ENCODE measurements at regions not wholly inside any gene's neighbourhood (a gene's known extent, or its start where the extent isn't known, plus 50 kb on each side); places are given as distances from the start of the nearest gene placed in this dataset.

DNA sequence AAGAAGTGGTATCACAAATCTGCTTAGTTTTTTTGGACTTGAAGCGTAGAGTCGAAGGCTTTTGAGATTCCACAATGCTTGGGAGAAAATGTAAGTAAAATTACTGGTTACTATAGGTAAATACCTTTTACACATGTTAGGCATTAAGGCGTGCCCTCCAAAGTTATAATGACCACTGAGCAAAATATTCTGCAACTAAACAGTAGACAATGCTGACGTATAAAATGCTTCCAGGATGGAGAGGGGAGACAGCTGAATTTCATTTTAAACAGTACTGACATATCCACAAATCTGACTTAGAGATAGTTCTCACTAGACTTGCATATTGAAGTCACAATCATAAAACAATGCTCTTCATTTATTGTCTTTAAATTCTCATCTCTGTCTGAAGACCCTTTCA, 144.5 kb upstream of the DCN start:
- DNase-seq = no peak

DNA sequence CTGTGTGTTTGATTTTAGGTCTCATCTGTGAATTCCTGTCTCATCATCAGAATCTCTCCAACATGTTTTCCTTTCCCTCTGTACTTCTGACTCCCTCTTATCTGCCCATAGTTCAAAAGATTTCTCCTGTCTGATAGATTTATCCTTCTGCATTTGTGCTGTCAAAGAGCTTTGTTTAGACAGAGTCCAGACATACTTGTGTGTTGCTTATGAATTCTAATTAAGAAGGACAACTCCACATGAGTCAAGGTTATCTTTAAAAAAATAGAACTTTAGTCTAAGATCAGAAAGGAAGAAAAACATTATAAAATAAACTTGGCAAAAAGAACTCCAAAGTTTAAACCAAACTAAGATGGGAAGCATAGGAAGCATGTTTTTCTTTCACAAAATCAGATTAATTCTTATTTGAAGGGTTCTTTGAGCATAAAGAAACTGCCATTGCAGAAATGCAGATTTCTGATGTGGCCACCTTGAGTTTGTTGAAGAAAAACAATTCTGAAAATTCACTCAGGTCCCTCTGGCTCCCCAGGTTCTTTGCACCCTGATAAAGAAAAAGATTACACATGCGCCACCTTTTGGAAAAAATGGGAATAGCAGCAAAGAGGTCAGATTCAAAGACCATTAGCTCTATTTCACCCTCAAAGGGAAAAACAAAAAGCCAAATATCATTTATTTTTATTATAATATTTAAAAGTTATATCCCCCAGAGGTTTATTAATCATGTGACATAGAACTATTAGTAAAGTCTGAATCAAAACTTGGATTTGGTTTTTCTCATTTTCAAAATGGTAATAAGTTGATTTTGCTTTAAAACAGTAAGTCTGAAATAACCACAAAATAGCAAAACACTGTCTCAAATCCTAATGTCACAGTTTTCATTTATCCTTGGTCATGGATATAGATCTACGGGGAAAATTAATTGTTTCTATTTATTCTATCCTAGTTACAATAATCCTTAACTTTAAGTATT, 143.7 kb upstream of the DCN start:
- DNase-seq = peak; percentile 55

DNA sequence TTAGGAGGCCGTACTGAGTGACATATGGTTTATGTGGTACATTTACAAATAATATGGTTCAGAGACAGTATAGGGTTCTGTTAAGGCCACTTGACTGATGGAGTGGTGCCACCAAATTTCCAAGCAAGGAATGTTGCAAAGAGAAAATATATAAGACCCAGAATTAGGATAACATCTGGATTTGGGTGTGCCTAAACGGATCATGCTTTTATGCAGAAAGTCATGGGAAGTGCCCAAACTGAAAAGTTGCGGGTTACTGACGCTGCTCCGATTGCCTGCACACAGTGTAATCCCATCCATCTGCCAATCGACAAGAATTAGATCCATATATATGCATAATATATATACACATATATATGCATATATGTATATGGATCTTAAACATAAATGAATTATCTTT, 138.4 kb upstream of the DCN start:
- DNase-seq = no peak

DNA sequence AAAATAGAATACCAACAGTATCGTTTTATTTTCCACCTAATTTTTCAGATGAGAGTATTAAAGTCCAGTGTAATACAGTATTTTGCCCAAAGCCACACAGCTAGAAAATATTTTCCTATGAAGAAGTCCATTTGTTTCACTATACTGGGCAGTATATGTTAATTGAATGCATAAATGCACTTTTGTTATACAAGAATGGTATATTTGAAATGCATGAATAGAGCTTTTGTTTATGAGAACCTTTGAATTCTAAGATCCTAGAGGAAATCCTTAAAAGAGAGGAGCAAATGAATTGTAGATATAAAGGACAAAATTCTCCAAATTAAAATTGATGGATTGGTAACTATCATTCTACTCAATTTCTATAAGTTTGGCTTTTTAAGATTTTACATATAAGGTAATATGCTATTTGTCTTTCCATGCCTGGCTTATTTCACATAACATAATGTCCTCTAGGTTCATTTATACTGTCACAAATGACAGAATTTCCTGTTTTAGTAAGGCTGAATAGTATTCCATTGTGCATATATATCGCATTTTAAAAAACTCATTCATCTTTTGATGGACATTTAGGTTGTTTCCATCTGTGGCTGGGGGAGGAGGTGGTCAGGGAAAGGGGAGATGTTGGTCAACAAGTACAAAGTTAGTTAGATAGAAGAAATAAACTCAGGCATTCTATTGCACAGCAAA, 136.6 kb upstream of the DCN start:
- no peak for DNase-seq

DNA sequence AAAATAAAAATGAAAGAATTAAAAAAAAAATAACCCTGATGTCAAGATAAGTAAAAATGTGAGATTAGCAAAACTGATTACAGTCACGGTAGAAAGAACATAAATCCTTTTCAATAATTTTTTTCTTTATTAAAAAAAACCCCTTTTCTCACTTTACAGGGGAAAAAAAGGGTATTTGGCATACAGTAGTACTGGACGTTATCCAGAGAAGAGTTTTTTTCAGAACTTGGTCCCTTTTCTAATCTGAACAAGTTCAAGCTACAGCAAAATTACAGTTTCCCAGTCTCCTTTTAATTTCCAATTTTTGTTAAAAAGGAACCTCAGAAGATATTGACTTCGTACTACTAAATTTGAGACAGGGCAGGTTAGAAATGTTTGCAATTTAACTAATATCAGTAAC, 134.7 kb upstream of the DCN start:
- no peak for DNase-seq

DNA sequence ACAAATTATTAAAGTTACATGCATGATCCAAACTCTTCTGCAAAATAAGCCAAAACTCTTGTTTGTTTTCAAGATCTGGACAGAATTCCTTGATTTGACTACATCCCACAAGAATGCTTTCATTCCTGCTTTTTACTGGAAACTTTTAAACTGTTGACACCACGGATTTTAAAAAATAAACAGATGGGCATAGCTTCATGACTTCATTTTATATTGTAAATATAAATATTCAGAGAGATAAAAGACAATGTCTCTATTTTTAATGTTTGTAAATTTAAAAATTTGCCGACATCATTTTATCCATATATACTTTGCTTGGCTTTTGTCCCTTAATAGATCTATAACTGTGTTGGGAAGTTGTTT, 134.3 kb upstream of the DCN start:
- no peak for DNase-seq

DNA sequence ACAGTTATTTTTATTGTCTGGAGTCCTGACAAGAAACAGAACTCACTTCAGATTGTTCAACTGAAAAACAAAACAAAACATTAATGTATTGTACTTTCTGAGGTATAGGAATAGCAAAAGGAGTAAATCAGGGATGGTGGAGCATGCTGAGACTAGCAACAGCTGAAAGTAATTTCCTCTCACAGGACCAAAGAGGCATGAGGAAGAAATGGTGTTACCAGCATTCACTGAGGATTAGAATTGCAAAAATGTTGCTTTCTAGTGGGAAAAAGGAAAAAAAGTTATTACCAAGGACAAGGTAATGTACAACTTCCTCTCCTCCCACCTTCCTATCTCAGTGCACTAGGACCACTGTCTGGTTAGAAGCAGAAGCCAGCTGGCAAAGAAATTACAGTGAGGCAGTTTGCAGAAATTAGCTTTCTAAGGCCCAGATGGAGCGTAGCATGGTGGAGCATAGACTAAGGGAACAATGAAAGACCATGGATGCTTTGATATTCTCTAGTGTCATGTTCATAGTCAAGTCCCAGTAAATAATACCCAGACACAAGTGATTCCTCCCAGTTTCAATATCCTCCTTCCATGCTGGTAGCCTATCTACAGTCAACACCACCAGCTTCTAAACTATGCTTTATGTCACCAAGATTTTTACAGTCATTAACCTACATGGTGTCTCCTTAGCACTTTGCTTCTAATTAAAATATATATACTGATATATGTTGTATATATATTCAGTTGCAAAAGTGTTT, 133.7 kb upstream of the DCN start:
- DNase-seq = no peak

DNA sequence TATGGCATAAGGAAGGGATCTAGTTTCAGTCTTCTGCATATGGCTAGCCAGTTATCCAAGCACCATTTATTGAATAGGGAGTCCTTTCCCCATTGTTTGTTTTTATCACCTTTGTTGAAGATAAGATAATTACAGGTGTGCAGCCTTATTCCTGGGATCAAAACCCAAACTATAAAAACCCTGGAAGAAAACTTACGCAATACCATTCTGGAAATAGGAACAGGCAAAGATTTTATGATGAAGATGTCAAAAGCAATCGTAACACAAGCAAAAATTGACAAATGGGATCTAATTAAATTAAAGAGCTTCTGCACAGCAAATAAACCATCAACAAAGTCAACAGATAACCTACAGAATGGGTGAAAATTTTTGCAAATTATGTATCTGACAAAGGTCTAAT, 128.5 kb upstream of the DCN start:
- DNase-seq = no peak

DNA sequence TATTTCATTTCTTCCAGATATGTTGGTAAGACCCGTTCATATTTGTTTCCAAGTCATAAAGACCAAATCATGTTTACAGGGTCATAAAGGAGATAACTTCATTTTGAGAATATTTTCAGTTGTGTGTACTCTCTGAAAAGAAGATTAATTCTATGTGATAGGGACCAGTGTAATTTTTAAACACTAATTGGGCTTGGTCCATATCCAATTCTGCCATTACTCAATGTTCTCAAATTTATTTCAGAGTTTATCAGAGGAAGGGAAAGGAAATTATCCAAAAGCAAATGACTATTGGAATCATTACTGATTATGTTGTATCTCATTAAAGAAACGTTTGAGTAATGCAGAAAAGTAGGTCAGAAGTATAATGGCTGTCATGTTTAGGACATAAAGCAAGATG, 126.8 kb upstream of the DCN start:
- DNase-seq = no peak

DNA sequence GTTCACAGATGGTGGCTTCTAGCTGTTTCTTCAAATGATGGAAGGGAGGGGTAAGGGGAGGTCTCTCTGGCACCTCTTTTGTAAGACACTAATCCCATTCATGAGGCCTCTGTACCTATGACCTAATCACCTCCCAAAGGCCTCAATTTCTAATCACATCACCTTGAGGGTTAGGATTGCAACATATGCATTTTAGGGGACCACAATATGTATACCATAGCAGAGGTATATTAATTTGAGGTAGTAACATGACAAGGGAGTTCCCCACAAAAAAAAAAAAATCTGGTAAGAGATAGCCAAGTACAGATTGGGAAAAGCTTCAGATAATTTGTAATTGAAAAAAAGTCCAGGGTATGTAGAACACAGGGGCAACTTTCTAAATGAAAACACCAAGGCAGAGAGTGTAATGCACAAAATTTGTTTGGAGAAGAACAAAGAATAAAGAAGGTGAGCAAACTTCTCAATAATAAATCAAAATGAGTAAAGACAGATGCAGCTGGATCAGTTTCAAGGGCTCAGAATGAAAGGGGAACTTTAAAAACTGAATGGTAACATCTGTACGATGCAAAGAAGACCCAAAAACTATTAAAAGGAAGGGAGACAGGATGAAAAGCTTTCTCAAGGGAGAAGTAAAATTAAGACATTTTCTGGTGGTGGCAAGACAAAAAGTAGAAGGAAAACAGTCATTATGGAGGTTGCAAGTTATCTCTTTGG, 125.5 kb upstream of the DCN start:
- DNase-seq = no peak

DNA sequence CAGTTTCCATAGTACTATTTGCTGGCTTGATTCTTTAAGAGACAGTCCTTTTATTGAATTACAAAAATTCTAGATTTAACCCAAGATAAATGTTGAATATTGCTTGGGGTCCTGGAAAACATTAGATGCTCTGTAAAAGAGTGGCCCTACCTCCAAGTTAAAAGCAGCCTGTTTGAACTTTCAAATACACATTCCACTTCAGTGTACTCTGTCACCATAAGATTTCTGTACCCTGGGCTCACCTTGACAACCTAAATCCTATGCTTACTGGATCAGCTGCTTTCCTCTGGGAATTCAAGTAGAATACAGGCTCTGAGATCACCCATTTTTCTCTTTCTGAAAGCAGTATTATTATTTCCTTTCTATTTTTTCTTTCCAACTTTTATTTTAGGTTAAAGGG, 107.7 kb upstream of the DCN start:
- no peak for DNase-seq

DNA sequence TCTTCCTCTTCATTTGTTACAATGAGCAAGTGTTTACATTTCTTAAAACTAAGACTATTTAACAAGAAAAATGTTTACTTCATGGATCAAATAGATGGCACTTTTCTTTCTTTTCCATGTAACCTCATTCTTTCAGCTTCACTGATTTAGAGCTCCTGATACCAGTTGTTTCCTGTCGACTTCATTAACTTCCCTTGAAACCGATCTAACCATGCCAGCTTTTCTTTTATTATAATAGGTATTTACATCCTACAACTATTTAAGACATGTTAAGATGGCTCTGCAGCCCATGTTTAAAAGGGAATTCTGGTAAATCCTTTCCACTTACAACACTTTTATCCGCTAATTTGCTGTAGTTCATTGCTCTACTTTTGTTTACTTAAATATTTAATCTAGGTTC, 107.3 kb upstream of the DCN start:
- no peak for DNase-seq

DNA sequence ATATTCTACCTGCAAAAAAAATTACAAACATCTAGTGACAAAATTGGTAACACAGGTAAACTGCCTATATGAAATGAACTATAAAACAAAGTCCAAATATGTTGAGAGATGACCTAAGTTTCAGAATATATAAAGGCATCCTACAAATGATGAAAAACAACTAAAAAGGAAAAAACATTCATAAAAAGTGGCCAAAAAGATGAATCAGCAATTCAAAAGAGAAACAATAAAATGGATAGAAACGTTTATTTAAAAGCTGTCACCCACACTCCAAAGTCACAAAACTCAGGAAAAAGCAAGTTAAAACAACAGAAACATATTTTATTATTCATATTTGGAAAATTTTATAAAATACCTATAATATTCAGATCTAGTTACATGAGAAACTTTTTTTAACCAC, 106.5 kb upstream of the DCN start:
- DNase-seq = no peak

DNA sequence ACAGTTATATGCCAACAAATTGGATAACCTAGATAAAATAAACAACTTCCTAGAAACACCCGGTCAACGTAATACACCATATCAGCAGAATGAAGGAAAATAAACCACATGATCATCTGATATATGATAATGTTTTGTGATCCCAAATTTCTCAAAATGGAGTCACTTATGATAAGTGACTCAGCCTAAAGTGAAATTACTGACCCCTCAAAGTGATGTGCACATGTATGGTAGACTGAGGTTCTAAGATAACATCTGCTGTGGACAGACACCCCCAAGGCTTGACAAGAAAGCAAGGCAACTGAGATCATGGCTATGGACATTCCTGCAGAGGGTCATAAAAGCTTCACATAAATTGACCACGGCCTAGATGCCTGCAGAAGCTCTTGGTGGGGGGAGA, 105.1 kb upstream of the DCN start:
- no peak for DNase-seq

DNA sequence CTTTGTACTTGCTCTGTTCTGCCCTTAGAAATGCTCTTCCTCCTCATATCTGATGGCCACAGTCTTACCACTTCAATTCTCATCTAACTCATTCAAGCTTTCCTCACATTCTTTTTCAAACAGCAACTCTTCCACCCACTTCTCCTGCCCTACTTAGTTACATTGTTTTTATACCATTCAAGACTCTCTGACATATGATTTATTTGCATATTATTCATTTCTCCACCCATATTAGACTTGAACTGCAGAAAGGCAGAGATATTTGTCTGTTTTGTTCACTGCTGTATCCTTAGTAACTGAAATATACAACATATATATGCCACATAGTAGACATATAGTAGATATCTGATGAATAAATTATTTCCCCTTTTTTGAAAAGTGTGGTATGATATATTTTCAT, 95.5 kb upstream of the DCN start:
- DNase-seq = no peak

DNA sequence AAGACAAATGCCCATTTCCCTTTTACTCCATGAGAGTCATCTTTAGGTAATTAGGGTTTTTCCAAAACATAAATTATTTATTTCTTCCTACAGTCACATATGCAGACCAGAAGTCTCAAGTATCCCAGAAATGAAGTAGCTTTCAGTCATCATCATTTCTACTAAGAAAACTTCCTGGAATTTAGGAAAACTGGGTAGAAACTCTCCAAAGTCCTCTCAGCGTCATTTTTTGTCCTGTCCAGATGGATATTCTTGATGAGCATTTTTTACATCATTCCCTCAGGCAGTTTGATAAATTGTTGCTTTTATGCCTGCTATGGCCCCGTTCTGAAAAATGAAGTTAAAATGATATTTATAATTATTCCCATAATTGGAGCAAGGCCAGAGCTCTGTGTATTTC, 93.9 kb upstream of the DCN start:
- DNase-seq = no peak

DNA sequence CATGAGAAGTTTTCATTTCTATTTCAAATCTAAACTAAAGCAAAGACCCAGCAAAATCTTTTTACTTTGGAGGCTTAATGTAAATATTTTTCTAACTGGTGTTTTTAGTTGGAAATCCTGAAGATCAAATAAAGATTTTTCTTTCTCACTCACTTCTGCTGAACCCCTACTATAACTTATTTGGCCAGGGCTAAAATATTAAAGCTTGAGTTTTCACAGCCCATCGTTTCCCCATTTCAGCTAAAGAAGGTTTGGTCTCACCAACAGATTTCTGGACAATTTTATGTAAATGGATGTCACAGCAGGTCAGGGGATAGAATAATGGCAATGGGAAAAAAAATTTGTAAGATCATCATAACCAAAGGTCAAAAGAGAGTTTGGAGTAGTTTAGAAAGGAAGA, 92.7 kb upstream of the DCN start:
- no peak for DNase-seq

DNA sequence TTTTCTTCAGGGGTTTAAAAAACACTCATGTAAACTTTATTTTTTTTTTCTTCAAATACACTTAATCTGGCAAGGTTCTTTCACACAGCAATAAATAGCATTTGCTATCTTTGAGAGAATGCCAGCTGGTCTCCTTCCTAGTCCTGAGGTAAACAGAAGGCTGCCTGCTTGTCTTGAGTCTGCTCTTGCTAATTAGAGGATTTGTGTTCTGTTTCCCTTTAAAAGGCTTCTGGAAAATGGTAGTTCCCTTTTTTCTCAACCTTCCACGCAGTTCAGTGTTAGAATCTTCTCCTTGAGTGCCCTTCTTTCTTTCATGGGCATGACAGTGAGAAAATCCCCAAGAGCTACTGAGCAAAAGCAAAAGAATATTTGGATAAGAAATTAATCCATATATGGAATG, 92.3 kb upstream of the DCN start:
- no peak for DNase-seq

DNA sequence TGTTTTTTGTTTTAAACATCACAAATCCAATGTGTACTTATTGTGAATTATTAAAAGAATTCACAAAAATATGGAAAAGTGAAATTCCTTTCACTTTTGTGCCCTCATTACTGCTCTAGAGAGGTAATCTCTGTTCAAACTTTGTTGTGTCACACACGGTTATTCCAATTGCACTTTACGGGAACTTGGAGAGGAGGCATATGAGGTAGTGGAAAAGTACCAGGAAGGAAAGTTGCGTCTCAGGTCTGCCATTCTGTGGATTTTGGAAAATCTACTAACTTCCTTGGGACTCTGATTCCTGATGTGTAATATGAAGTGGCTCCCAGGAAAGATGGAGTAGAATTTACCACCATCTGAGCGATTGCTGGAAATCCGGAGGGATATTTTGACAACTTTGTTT, 90.9 kb upstream of the DCN start:
- DNase-seq = no peak

DNA sequence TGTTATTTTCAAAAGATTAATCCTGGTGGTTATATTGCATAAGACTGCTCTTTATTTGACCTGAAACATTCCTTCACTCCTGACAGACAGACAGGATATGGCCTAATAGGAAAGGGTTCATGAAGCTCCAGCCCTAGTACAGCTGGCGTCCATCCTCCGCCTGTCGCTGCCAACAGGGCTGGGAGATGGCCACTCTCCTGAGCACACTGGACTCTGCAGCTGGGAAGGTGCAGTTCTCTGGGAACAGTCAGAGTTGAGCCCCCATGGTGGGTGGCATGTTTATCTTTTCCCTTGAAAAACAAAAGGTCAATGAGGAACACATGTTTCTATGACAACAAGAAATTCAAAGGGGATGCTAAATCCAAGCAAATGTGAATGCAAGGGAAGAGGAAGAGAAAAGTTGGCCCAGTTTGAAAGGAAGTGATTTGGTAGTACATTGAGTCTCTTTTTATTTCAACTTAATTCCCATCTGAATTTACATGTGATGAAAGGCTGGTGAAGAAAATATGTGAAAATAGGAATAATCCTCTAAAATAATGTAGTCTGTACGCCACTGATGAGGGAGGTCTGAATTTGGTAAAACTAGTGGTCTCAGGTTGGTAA, 89.9 kb upstream of the DCN start:
- no peak for DNase-seq

DNA sequence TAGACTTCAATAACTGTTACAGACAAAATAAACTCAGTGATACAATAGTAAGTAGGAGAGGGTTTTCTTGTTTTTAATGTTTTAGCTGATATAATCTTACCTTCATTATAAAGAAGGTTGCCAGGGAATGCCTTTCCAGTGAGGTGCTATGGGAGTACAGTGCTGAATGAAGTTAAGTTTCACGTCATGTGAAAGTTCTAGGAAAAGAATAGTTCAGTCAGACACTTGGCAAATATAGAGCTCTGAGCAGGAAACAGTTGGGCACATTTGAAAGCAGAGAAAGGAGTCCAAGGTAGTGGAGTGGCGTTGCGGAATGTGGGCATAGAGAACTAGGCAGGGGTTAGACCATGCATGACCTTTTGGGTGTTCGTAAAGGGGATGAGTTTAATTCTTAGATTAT, 88.6 kb upstream of the DCN start:
- no peak for DNase-seq

DNA sequence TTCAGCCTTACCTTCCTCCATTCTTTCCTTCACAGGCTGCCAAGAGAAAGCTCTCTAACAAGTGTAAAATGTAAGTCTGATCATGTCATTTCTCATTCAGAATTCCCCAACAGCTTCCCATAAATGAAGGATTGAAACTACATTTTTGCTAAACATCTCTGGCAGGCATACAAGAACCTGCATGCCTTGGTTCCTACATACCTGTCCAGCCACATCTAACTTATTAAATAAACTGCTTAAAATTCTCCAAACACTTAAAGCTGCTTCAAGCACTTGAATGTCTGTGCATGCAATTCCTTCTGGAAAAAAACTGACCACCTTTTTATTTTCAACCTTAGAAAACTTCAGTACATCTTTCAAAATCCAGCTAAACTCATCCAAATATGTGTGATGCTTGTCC, 84.4 kb upstream of the DCN start:
- no peak for DNase-seq

DNA sequence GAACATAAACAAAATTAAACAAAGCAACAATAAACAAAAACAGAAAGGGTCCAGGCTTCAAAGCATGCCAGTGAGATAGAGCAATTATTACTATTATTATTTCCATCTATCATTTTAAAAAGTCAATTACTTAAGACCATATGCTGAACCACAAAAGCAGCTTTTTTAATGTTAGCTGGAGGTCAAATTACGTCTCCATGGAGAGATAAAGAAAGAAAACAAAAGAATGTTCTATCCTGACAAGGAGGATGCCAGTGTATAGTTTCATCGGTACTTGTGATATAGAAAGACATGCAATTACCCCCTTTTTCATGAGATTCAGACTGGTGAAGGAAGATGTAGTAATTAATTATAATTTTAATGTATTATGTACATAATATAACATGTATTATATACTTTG, 81.6 kb upstream of the DCN start:
- no peak for DNase-seq
